ENCODE measurements at regions not wholly inside any gene's neighbourhood (a gene's known extent, or its start where the extent isn't known, plus 50 kb on each side); places are given as distances from the start of the nearest gene placed in this dataset.

GRCh38 chr6:79818471-79818870 is 128.9 kb downstream of the ELOVL4 start:
- Histone ChIP-seq H2BK20ac (ENCODE audit: low read depth, low read length) (no peak overlapping the region), H2BK15ac (ENCODE audit: low read depth, low read length) (no peak overlapping the region), H2BK120ac (ENCODE audit: low read depth, low read length) (no peak overlapping the region), H3K4me3 (ENCODE audit: insufficient read depth, low read depth, low read length) (no peak overlapping the region), H3K36me3 (ENCODE audit: control insufficient read depth, insufficient read depth, low read length) (no peaks in the 10 kb centered on the region), H2AFZ (replicated peaks; ENCODE audit: low read length, poor library complexity) (no peak overlapping the region), H3K9ac (ENCODE audit: low read depth, low read length) (no peak overlapping the region), H3K4ac (ENCODE audit: low read depth, low read length) (no peak overlapping the region), H2AK5ac (ENCODE audit: low read depth, low read length) (no peak overlapping the region), H3K79me1 (ENCODE audit: low read depth in 1 of 2, low read length in 2 of 2) (no peaks in the 10 kb centered on the region), H3K4me1 (ENCODE audit: control insufficient read depth, insufficient read depth, low read length) (no peaks in the 10 kb centered on the region), H4K91ac (ENCODE audit: insufficient read depth, low read depth, low read length) (no peak overlapping the region), H3K27me3 (ENCODE audit: control insufficient read depth, insufficient read depth, low read length) (no peaks in the 10 kb centered on the region), H3K27ac (ENCODE audit: insufficient read depth, low read length) (no peak overlapping the region), H4K8ac (ENCODE audit: low read depth in 2 of 2, low read length in 2 of 2) (no peak overlapping the region), H2BK5ac (ENCODE audit: low read depth, low read length, poor library complexity, severe bottlenecking) (no peak overlapping the region), H3K56ac (ENCODE audit: extremely low read depth, insufficient read depth, low read length) (no peak overlapping the region), H4K20me1 (ENCODE audit: insufficient read depth, low read length) (no peaks in the 10 kb centered on the region), H3K23ac (ENCODE audit: low read depth, low read length) (no peak overlapping the region), H2AK9ac (replicated peaks; ENCODE audit: low read depth, low read length, poor library complexity) (no peak overlapping the region), H3K4me2 (ENCODE audit: low read depth, low read length) (no peak overlapping the region), H3K9me3 (ENCODE audit: control insufficient read depth, insufficient read depth, low read length) (no peaks in the 10 kb centered on the region), H3K14ac (replicated peaks; ENCODE audit: low read depth, low read length) (no peak overlapping the region), H3K18ac (ENCODE audit: low read depth, low read length) (no peak overlapping the region), H3K9me1 (ENCODE audit: insufficient read depth, low read length) (no peaks in the 10 kb centered on the region), H4K5ac (ENCODE audit: low read depth, low read length) (no peak overlapping the region)
- BruUV-seq (replicated peaks), result no TSS peak
- TF ChIP-seq USF2 (IDR thresholded peaks at IDR 0.05; ENCODE audit: low read depth, low read length) (no peak), MAZ (IDR thresholded peaks at IDR 0.05; ENCODE audit: borderline replicate concordance, low read depth, low read length) (no peak), CEBPB (IDR thresholded peaks at IDR 0.05; ENCODE audit: low read depth, low read length) (no peak)
- intact Hi-C loops (cut with micrococcal nuclease), result no loop called here
- DNase-seq (no peak), ATAC-seq (ENCODE audit: low read depth) (no peak)
- in situ Hi-C loops (cut with MboI; ENCODE audit: low sequenced_read_pairs), result no loop called here
- dilution Hi-C loops (cut with HindIII; ENCODE audit: low sequenced_read_pairs, unreplicated experiment), result no loop called here
- POLR2A ChIA-PET (ENCODE audit: unreplicated experiment), result no interaction called here
- WGBS, 2 experiments (ENCODE audit: extremely low coverage in 2 of 2, insufficient read length in 1 of 2), result 100% methylated on average over 1 of the region's 3 CpGs; no CpG with 5 or more reads in 1 of the 2 experiments
- CTCF ChIA-PET, result no interaction called here
